NT2/D1 (cell line): ENCODE measurements at regions not wholly inside any gene's neighbourhood (a gene's known extent, or its start where the extent isn't known, plus 50 kb on each side); places are given as distances from the start of the nearest gene placed in this dataset.

ENCODE experiments used
- DNase-seq: peaks from one replicate; pipeline ENCODE4 v3.0.0-alpha.2; 2011; ENCODE audit warnings: low read depth, low spot score
- H3K27me3 ChIP-seq: 2 replicates; pipeline ENCODE4 v1.6.0; 2011; ENCODE audit warnings: mild to moderate bottlenecking; ENCODE audit not compliant: insufficient read length, insufficient read depth
- H3K36me3 ChIP-seq: 2 replicates; pipeline ENCODE4 v1.6.1; 2011; ENCODE audit warnings: mild to moderate bottlenecking, low read length, mixed read lengths; ENCODE audit not compliant: insufficient read depth, insufficient read length
- H3K4me1 ChIP-seq: 2 replicates; pipeline ENCODE4 v1.5.1; 2011; ENCODE audit not compliant: insufficient read depth, insufficient read length
- H3K4me3 ChIP-seq: 2 replicates; pipeline ENCODE4 v1.5.1; 2011; ENCODE audit warnings: low read depth; ENCODE audit not compliant: insufficient read length
- H3K9ac ChIP-seq: 2 replicates; pipeline ENCODE4 v1.6.0; 2011; ENCODE audit warnings: low read depth; ENCODE audit not compliant: insufficient read length
- H3K9me3 ChIP-seq: 2 replicates; pipeline ENCODE4 v1.5.1; 2011; ENCODE audit warnings: mild to moderate bottlenecking, low read length; ENCODE audit not compliant: insufficient read depth
- SUZ12 ChIP-seq: IDR thresholded peaks from 2 replicates; pipeline ENCODE4 v1.6.1; 2011; ENCODE audit not compliant: insufficient read length, insufficient read depth; ENCODE audit errors: extremely low read depth
- YY1 ChIP-seq: IDR thresholded peaks from 2 replicates; pipeline ENCODE4 v1.6.1; 2011; ENCODE audit not compliant: insufficient read length, insufficient read depth
- ZNF274 ChIP-seq: IDR thresholded peaks from 2 replicates; pipeline ENCODE4 v1.6.1; 2011; ENCODE audit warnings: mild to moderate bottlenecking, low read depth, low read length

GRCh38 chr21:28834335-28835238 is 158.1 kb downstream of the LTN1 start:
- no peak overlapping the region for H3K9ac ChIP-seq
- H3K9me3 ChIP-seq: no peaks in the 10 kb centered on the region
- no peaks in the 10 kb centered on the region for H3K27me3 ChIP-seq
- no peaks in the 10 kb centered on the region for H3K4me1 ChIP-seq
- H3K36me3 ChIP-seq: no peaks in the 10 kb centered on the region
- TF ChIP-seq ZNF274: no peak
- no peak for TF ChIP-seq YY1
- no peak for TF ChIP-seq SUZ12
- no peak overlapping the region for H3K4me3 ChIP-seq
- DNase-seq: no peak

- no peaks in the 10 kb centered on the region for H3K36me3 ChIP-seq
- no peak for DNase-seq
- H3K27me3 ChIP-seq: no peaks in the 10 kb centered on the region
- TF ChIP-seq YY1: no peak
- H3K4me1 ChIP-seq: no peaks in the 10 kb centered on the region
- no peaks in the 10 kb centered on the region for H3K9me3 ChIP-seq
- H3K9ac ChIP-seq: no peak overlapping the region
- H3K4me3 ChIP-seq: no peak overlapping the region
Measured at GRCh38 chr21:28833609-28834008, 159.1 kb downstream of the LTN1 start.

GRCh38 chr21:28833182-28833581 is 159.5 kb downstream of the LTN1 start:
- no peak for TF ChIP-seq YY1
- no peak for TF ChIP-seq SUZ12
- no peak for TF ChIP-seq ZNF274
- Histone ChIP-seq H3K4me3 (no peak overlapping the region), H3K27me3 (no peaks in the 10 kb centered on the region), H3K9ac (no peak overlapping the region), H3K36me3 (no peaks in the 10 kb centered on the region), H3K9me3 (no peaks in the 10 kb centered on the region), H3K4me1 (no peaks in the 10 kb centered on the region)
- DNase-seq: no peak

- Histone ChIP-seq H3K27me3 (no peaks in the 10 kb centered on the region), H3K9ac (no peak overlapping the region), H3K9me3 (no peaks in the 10 kb centered on the region), H3K36me3 (no peaks in the 10 kb centered on the region), H3K4me1 (no peaks in the 10 kb centered on the region), H3K4me3 (no peak overlapping the region)
- no peak for DNase-seq
- TF ChIP-seq SUZ12: no peak
- TF ChIP-seq YY1: no peak
- TF ChIP-seq ZNF274: no peak
Measured at GRCh38 chr21:28832715-28833061, 160.0 kb downstream of the LTN1 start.

- H3K4me1 ChIP-seq: no peaks in the 10 kb centered on the region
- no peak for DNase-seq
- no peaks in the 10 kb centered on the region for H3K36me3 ChIP-seq
- TF ChIP-seq YY1: no peak
- no peak for TF ChIP-seq ZNF274
- TF ChIP-seq SUZ12: no peak
- H3K9me3 ChIP-seq: no peaks in the 10 kb centered on the region
- no peaks in the 10 kb centered on the region for H3K27me3 ChIP-seq
- no peak overlapping the region for H3K9ac ChIP-seq
- H3K4me3 ChIP-seq: no peak overlapping the region
Measured at GRCh38 chr21:28832013-28832714, 160.5 kb downstream of the LTN1 start.

GRCh38 chr21:28828981-28829380 is 163.7 kb downstream of the LTN1 start:
- no peaks in the 10 kb centered on the region for H3K9me3 ChIP-seq
- no peaks in the 10 kb centered on the region for H3K4me1 ChIP-seq
- no peak overlapping the region for H3K4me3 ChIP-seq
- DNase-seq: no peak
- H3K27me3 ChIP-seq: no peaks in the 10 kb centered on the region
- no peak overlapping the region for H3K9ac ChIP-seq
- TF ChIP-seq SUZ12 (no peak), YY1 (no peak), ZNF274 (no peak)
- no peaks in the 10 kb centered on the region for H3K36me3 ChIP-seq

GRCh38 chr21:28828021-28828420 is 164.7 kb downstream of the LTN1 start:
- TF ChIP-seq ZNF274 (no peak), YY1 (no peak), SUZ12 (no peak)
- no peaks in the 10 kb centered on the region for H3K36me3 ChIP-seq

More at GRCh38 chr21:28828021-28828420, 164.7 kb downstream of the LTN1 start:
- H3K4me3 ChIP-seq: no peak overlapping the region
- H3K27me3 ChIP-seq: no peaks in the 10 kb centered on the region
- no peak for DNase-seq
- H3K9me3 ChIP-seq: no peaks in the 10 kb centered on the region
- no peak overlapping the region for H3K9ac ChIP-seq
- no peaks in the 10 kb centered on the region for H3K4me1 ChIP-seq
